ENCODE measurements at regions not wholly inside any gene's neighbourhood (a gene's known extent, or its start where the extent isn't known, plus 50 kb on each side); places are given as distances from the start of the nearest gene placed in this dataset.

GRCh38 chr4:63937961-63938360, 471.3 kb downstream of the TECRL start:
- no peaks in the 10 kb centered on the region for H3K79me2 ChIP-seq (ENCODE audit: insufficient read depth, low read depth, low read length)
- no TSS peak for BruUV-seq (replicated peaks)
- H3K4me1 ChIP-seq (ENCODE audit: insufficient read depth, low read length, poor library complexity, severe bottlenecking) = no peaks in the 10 kb centered on the region
- ChIA-PET POLR2A (no interaction called here), CTCF (ENCODE audit: unreplicated experiment) (no interaction called here)
- no peak overlapping the region for H3K27ac ChIP-seq (ENCODE audit: low read depth, low read length, poor library complexity, severe bottlenecking)
- H3K4me2 ChIP-seq (ENCODE audit: low read length) = no peak overlapping the region
- no peaks in the 10 kb centered on the region for H3K9me2 ChIP-seq (ENCODE audit: insufficient read depth, low read length)
- TF ChIP-seq CTCF (conservative IDR thresholded peaks at IDR 0.05; ENCODE audit: low read length) (no peak), EZH2phosphoT487 (IDR thresholded peaks at IDR 0.05; ENCODE audit: borderline replicate concordance, low read depth, low read length) (no peak)
- no peak for DNase-seq (ENCODE audit: low spot score)
- H3K36me3 ChIP-seq (ENCODE audit: insufficient read depth, low read length) = no peaks in the 10 kb centered on the region
- no peak overlapping the region for H2AFZ ChIP-seq (ENCODE audit: low read length)
- intact Hi-C loops (cut with micrococcal nuclease; ENCODE audit: unreplicated experiment) = no loop called here
- H3K9me3 ChIP-seq (ENCODE audit: low read length) = no peaks in the 10 kb centered on the region
- no peak overlapping the region for H3K4me3 ChIP-seq (ENCODE audit: low read depth, low read length, poor library complexity, severe bottlenecking)
- no peaks in the 10 kb centered on the region for H4K20me1 ChIP-seq (ENCODE audit: insufficient read depth, low read length)

DNA sequence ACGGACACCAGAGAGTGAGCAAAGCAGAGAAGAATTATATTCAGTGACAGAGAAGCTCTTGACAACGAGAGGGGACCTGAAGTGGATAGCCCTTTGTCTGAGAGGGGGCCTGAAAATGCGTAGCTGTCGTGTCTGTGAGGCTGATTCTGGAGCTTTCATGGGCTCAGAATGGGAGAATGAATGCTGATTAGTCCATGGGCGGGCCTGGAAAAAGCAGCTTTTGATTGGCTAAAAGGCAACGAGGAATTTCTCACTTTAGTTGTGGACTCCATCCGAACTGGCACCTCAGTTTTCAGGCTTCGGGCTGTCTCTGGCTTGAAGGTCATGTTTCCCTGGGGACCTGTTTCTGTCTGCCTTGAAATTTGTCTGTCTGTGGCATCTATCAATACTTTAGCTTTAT, 487.1 kb downstream of the TECRL start:
- no peaks in the 10 kb centered on the region for H3K9me2 ChIP-seq (ENCODE audit: insufficient read depth, low read length)
- no peaks in the 10 kb centered on the region for H3K79me2 ChIP-seq (ENCODE audit: insufficient read depth, low read depth, low read length)
- no peaks in the 10 kb centered on the region for H3K4me1 ChIP-seq (ENCODE audit: insufficient read depth, low read length, poor library complexity, severe bottlenecking)
- CTCF ChIA-PET (ENCODE audit: unreplicated experiment) = no interaction called here
- H3K4me3 ChIP-seq (ENCODE audit: low read depth, low read length, poor library complexity, severe bottlenecking) = no peak overlapping the region
- BruUV-seq (replicated peaks) = no TSS peak
- no peaks in the 10 kb centered on the region for H4K20me1 ChIP-seq (ENCODE audit: insufficient read depth, low read length)
- intact Hi-C loops (cut with micrococcal nuclease; ENCODE audit: unreplicated experiment) = no loop called here
- no peak overlapping the region for H3K27ac ChIP-seq (ENCODE audit: low read depth, low read length, poor library complexity, severe bottlenecking)
- TF ChIP-seq CTCF (conservative IDR thresholded peaks at IDR 0.05; ENCODE audit: low read length) (no peak), EZH2phosphoT487 (IDR thresholded peaks at IDR 0.05; ENCODE audit: borderline replicate concordance, low read depth, low read length) (no peak)
- H2AFZ ChIP-seq (ENCODE audit: low read length) = no peak overlapping the region
- H3K36me3 ChIP-seq (ENCODE audit: insufficient read depth, low read length) = no peaks in the 10 kb centered on the region
- no peaks in the 10 kb centered on the region for H3K9me3 ChIP-seq (ENCODE audit: low read length)
- no peak overlapping the region for H3K4me2 ChIP-seq (ENCODE audit: low read length)
- POLR2A ChIA-PET = interaction anchor here (1.3 kb wide), 1 partner anchor 8 kb away, joined by 3 read pairs; no protein-coding TSS in a partner anchor
- no peak for DNase-seq (ENCODE audit: low spot score)

DNA sequence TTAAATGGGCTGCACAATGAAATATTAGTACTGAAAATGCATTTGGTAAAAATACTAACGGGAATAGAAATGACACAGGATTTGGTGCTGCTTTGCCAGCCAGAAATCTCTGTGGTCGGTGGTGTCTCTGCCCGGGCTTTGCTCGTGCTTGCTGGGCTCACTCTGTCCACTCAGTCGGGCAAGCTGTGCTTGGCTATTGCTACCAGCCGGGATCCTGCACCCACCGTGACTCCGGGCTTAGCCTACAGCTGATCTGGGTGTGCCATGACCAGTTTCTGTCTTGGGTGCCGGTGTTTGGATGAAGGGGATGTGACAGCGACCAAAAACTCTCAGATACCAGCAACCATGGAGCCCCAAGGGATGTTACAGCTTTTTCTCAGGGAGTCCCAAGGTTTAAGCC, 487.7 kb downstream of the TECRL start:
- Histone ChIP-seq H2AFZ (ENCODE audit: low read length) (no peak overlapping the region), H3K4me2 (ENCODE audit: low read length) (no peak overlapping the region), H4K20me1 (ENCODE audit: insufficient read depth, low read length) (no peaks in the 10 kb centered on the region), H3K4me3 (ENCODE audit: low read depth, low read length, poor library complexity, severe bottlenecking) (no peak overlapping the region), H3K9me2 (ENCODE audit: insufficient read depth, low read length) (no peaks in the 10 kb centered on the region), H3K9me3 (ENCODE audit: low read length) (no peaks in the 10 kb centered on the region), H3K27ac (ENCODE audit: low read depth, low read length, poor library complexity, severe bottlenecking) (no peak overlapping the region), H3K79me2 (ENCODE audit: insufficient read depth, low read depth, low read length) (no peaks in the 10 kb centered on the region), H3K36me3 (ENCODE audit: insufficient read depth, low read length) (no peaks in the 10 kb centered on the region), H3K4me1 (ENCODE audit: insufficient read depth, low read length, poor library complexity, severe bottlenecking) (no peaks in the 10 kb centered on the region)
- no peak for TF ChIP-seq CTCF (conservative IDR thresholded peaks at IDR 0.05; ENCODE audit: low read length)
- no peak for TF ChIP-seq EZH2phosphoT487 (IDR thresholded peaks at IDR 0.05; ENCODE audit: borderline replicate concordance, low read depth, low read length)
- intact Hi-C loops (cut with micrococcal nuclease; ENCODE audit: unreplicated experiment) = no loop called here
- CTCF ChIA-PET (ENCODE audit: unreplicated experiment) = no interaction called here
- no TSS peak for BruUV-seq (replicated peaks)
- DNase-seq (ENCODE audit: low spot score) = no peak
- POLR2A ChIA-PET = interaction anchor here (1.3 kb wide), 1 partner anchor 8 kb away, joined by 3 read pairs; no protein-coding TSS in a partner anchor

Measured in OCI-LY7 (cell line).